ENCODE measurements at regions not wholly inside any gene's neighbourhood (a gene's known extent, or its start where the extent isn't known, plus 50 kb on each side); places are given as distances from the start of the nearest gene placed in this dataset.

DNA sequence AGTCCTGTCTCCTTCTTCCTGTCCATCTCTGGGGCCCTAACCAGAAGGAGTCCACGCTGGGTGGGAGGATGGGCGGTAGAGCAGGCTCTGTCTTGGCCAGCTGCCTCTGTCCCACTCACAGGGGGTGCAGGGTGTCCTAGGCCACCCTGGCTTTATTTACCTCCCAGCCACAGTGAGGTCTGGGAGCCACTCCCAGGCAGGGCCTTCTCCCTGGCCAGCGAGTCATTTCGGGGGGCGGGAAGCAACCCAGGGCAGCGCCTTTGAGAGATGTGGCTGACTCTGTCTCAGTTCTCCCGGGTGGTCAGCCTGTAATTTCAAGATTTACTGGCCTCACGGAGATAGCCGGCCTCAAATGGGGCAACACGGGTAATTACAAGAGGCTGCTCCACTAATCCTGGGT is 67.4 kb upstream of the PTCH1 start:
- TF ChIP-seq POLR2A (IDR thresholded peaks at IDR 0.05) (no peak), CTCF (IDR thresholded peaks at IDR 0.05) (no peak)
